Activated T-helper 2 cell treated with anti-CD3 and anti-CD28 coated beads, Interferon-gamma antibody, Interleukin-2, Interleukin-4, amounts not matched to agents 10 μg/mL and 5 μg/mL and 100 μg/mL, durations not matched to agents 14 hours and 24 hours and 36 hours (primary cell): ENCODE measurements at regions not wholly inside any gene's neighbourhood (a gene's known extent, or its start where the extent isn't known, plus 50 kb on each side); places are given as distances from the start of the nearest gene placed in this dataset.

ENCODE experiments used
- DNase-seq: peaks from one replicate; pipeline ENCODE4 v3.0.0; 2021; ENCODE audit warnings: low spot score
- H3K27ac Mint-ChIP-seq: one replicate; pipeline ENCODE4 v1.8.0; 2021; ENCODE audit warnings: mixed read lengths
- H3K27me3 Mint-ChIP-seq: one replicate; pipeline ENCODE4 v1.8.0; 2021; ENCODE audit warnings: low read depth, mixed read lengths
- H3K36me3 Mint-ChIP-seq: one replicate; pipeline ENCODE4 v1.8.0; 2021; ENCODE audit warnings: low read depth, mixed read lengths
- H3K4me1 Mint-ChIP-seq: one replicate; pipeline ENCODE4 v1.8.0; 2021; ENCODE audit warnings: low read depth, mixed read lengths
- H3K4me3 Mint-ChIP-seq: one replicate; pipeline ENCODE4 v1.8.0; 2021; ENCODE audit warnings: low read depth, mild to moderate bottlenecking, moderate library complexity, mixed read lengths
- H3K9me3 Mint-ChIP-seq: one replicate; pipeline ENCODE4 v1.8.0; 2021; ENCODE audit warnings: mixed read lengths
- intact Hi-C: fragments of 100-400 bp; cut with micrococcal nuclease; formaldehyde crosslinking; loops from one replicate; pipeline ENCODE4 v1.15.1; 2023

DNA sequence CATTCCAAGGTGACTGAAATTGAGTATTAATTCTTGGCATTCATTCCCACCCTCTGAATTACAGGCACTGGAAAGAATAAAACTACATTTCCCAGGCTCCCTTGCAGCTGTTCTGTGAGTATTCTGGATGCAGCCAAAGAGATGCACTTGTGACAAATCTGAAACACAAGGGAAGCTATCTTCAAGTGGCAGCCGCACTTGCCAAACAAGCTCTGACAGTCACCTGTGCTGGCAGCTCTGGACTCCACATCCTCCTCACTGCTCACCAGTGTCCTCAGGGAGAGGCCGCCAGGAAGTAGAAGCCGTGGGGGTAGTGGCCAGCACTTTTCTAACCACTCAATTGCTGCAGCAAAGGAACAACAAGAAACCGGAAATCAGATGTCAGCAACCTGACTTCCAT, 275.0 kb downstream of the NR2F1-AS1 start:
- intact Hi-C loops: no loop called here
- no peak for DNase-seq
- H3K4me1 Mint-ChIP-seq: no peaks in the 10 kb centered on the region
- H3K27ac Mint-ChIP-seq: no peak overlapping the region
- H3K9me3 Mint-ChIP-seq: no peaks in the 10 kb centered on the region
- no peak overlapping the region for H3K4me3 Mint-ChIP-seq
- no peaks in the 10 kb centered on the region for H3K27me3 Mint-ChIP-seq
- no peaks in the 10 kb centered on the region for H3K36me3 Mint-ChIP-seq

DNA sequence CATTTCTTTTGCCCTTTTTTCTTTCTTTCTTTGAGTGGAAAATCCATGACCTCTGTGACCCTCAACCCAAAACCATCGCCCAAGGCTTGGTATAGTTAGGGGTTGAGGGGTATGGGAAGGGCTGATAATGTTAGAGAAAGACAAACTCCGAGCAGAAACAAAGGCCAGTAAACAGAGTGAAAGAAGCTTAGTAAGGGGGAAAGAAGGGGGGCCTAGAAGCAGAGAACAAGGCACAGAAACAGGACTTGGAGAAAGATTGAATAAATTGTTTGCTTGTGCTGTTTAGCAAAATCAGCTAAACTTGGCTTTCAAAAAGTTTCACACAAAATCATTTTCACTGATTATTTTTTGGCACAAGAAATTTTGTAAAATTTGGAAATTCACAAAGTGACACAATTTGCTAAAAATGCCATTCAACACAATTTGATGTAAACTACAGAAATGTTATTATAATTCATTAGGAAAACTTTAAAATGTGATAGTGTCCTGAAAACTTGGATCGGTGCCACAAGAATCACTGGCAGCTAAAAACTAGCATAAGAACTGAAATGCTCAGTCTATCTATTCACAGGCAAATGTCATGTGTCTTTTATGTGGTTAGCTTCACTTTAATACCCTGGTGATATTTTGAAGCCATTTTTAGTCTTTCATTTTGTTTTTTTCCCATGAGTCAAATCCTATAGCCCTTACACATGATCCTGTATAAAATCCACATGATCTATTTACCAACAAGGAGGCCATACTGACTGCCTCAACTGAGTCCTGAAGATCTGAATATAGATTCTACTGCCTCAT, 276.4 kb downstream of the NR2F1-AS1 start:
- no peak for DNase-seq
- Mint-ChIP-seq H3K4me3 (no peak overlapping the region), H3K9me3 (no peaks in the 10 kb centered on the region), H3K4me1 (no peaks in the 10 kb centered on the region), H3K36me3 (no peaks in the 10 kb centered on the region), H3K27ac (no peak overlapping the region), H3K27me3 (no peaks in the 10 kb centered on the region)
- intact Hi-C loops: no loop called here

GRCh38 chr5:93303291-93303691, 277.7 kb downstream of the NR2F1-AS1 start:
- no peak for DNase-seq
- H3K27me3 Mint-ChIP-seq: no peaks in the 10 kb centered on the region
- no peak overlapping the region for H3K4me3 Mint-ChIP-seq
- H3K27ac Mint-ChIP-seq: no peak overlapping the region
- no peaks in the 10 kb centered on the region for H3K4me1 Mint-ChIP-seq
- intact Hi-C loops: no loop called here
- H3K9me3 Mint-ChIP-seq: no peaks in the 10 kb centered on the region
- no peaks in the 10 kb centered on the region for H3K36me3 Mint-ChIP-seq

GRCh38 chr5:93302711-93303110, 278.3 kb downstream of the NR2F1-AS1 start:
- H3K9me3 Mint-ChIP-seq: no peaks in the 10 kb centered on the region
- H3K36me3 Mint-ChIP-seq: no peaks in the 10 kb centered on the region
- no peak for DNase-seq
- intact Hi-C loops: no loop called here
- no peak overlapping the region for H3K27ac Mint-ChIP-seq
- no peak overlapping the region for H3K4me3 Mint-ChIP-seq
- no peaks in the 10 kb centered on the region for H3K4me1 Mint-ChIP-seq
- no peaks in the 10 kb centered on the region for H3K27me3 Mint-ChIP-seq

DNA sequence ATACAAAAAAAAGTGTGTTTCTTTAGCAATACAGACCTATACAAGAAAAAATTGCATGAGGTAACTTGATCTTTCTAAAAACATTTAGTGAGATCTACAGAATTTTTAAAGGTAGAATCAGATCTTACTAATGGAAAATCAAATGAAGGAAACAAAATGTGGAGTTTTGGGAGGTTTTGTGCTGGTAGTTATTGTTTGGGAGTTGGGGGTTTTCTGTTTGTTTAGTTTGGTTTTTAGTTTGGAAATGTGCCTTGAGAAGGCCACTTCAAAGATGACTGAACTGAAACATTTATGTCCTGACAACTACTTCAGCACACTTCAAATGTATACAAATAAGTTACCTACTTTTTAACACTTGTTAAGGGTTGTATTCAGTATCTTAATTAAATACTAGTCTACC, 280.1 kb downstream of the NR2F1-AS1 start:
- DNase-seq: no peak
- H3K9me3 Mint-ChIP-seq: no peaks in the 10 kb centered on the region
- H3K4me1 Mint-ChIP-seq: no peaks in the 10 kb centered on the region
- intact Hi-C loops: no loop called here
- H3K4me3 Mint-ChIP-seq: no peak overlapping the region
- H3K27me3 Mint-ChIP-seq: no peaks in the 10 kb centered on the region
- H3K36me3 Mint-ChIP-seq: no peaks in the 10 kb centered on the region
- no peak overlapping the region for H3K27ac Mint-ChIP-seq

DNA sequence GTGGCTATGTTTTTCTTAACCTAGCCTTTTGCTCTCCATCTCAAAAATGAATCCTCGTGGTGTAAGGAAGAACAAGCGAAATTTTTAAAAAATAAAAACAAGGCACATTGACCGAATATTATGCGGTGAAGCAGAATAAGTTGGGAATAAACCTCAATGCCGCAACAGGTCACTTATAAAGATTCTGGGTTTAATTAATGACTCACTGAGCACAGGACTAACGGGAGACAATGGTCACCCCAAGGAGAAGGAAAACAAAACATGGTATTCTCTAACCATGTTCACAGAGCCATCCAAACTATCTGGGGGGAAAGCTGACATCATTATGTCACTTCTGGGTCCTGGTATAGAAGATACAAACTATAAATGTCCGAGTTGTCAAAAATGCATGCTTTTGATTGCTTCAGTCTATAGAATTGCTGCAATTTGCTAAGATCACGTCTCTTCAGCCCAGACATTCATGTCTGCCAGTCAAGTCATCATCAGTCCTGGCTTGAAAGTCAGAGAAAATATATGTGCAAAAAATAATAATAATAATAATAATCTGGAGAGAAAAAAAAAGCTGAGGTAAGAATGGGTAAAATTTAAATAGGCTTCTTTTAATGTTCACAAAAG, 280.6 kb downstream of the NR2F1-AS1 start:
- Mint-ChIP-seq H3K36me3 (no peaks in the 10 kb centered on the region), H3K4me1 (no peaks in the 10 kb centered on the region), H3K4me3 (no peak overlapping the region), H3K9me3 (no peaks in the 10 kb centered on the region), H3K27me3 (no peaks in the 10 kb centered on the region), H3K27ac (no peak overlapping the region)
- intact Hi-C loops: no loop called here
- no peak for DNase-seq

DNA sequence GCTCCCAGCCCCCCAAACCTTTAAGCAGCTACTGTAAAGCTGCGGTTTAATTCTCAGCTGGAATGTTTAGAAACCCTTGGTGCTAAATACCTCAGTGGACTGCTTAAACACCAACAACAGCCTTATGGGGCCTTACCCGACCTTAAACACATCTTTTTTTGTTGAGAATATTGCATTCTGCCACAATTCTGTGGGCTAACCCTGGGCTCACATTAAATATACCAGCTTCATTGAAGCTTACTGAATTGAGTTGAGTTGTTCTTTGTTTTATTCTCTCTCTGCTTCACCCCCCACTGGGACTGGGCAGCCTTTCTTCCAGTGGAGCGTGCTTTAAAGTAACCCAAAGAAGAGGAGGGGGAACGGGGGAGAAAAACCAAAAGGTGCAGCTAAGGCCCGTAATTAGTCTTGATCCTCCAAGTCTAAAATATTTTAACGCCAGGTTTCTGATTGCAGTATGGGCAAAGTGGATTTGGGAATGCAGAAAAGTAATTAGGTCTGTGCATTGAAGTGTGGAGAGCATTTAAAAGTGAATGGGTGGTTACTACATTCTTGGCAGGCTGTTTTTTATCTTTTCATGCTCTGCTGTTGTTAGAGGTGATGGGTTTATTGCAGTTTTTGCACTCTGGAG, 281.2 kb downstream of the NR2F1-AS1 start:
- intact Hi-C loops: no loop called here
- Mint-ChIP-seq H3K27ac (no peak overlapping the region), H3K27me3 (no peaks in the 10 kb centered on the region), H3K4me3 (no peak overlapping the region), H3K4me1 (no peaks in the 10 kb centered on the region), H3K9me3 (no peaks in the 10 kb centered on the region), H3K36me3 (no peaks in the 10 kb centered on the region)
- DNase-seq: no peak

GRCh38 chr5:93297116-93297515, 283.9 kb downstream of the NR2F1-AS1 start:
- intact Hi-C loops: no loop called here
- no peaks in the 10 kb centered on the region for H3K9me3 Mint-ChIP-seq
- no peak for DNase-seq
- H3K36me3 Mint-ChIP-seq: no peaks in the 10 kb centered on the region
- H3K27me3 Mint-ChIP-seq: no peaks in the 10 kb centered on the region
- H3K27ac Mint-ChIP-seq: no peak overlapping the region
- H3K4me3 Mint-ChIP-seq: no peak overlapping the region
- no peaks in the 10 kb centered on the region for H3K4me1 Mint-ChIP-seq

DNA sequence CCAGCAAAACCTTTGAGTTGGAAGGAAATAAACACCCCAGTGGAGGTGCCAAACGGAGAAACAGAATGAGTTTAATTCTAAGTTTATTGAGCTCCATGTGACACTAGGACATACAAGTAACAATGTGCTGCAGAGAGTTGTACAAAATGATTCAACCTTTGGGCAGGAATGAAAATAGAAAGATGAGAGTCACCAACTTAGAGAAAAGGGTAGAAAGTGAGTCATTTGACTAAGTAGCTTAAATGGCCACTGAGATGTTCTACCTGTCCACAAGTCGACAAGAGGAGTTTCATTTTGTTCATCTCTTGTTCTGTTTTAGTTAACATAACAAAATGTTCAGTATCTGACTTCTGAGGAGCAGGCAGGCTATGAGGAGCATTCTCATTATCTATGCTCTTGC, 284.7 kb downstream of the NR2F1-AS1 start:
- DNase-seq: no peak
- intact Hi-C loops: no loop called here
- H3K9me3 Mint-ChIP-seq: no peaks in the 10 kb centered on the region
- no peaks in the 10 kb centered on the region for H3K36me3 Mint-ChIP-seq
- H3K4me1 Mint-ChIP-seq: no peaks in the 10 kb centered on the region
- no peak overlapping the region for H3K4me3 Mint-ChIP-seq
- H3K27ac Mint-ChIP-seq: no peak overlapping the region
- no peaks in the 10 kb centered on the region for H3K27me3 Mint-ChIP-seq

GRCh38 chr5:93294996-93295395, 286.0 kb downstream of the NR2F1-AS1 start:
- H3K27me3 Mint-ChIP-seq: no peaks in the 10 kb centered on the region
- H3K9me3 Mint-ChIP-seq: no peaks in the 10 kb centered on the region
- H3K4me3 Mint-ChIP-seq: no peak overlapping the region
- intact Hi-C loops: no loop called here
- DNase-seq: no peak
- H3K27ac Mint-ChIP-seq: no peak overlapping the region
- no peaks in the 10 kb centered on the region for H3K36me3 Mint-ChIP-seq
- H3K4me1 Mint-ChIP-seq: no peaks in the 10 kb centered on the region

- intact Hi-C loops: no loop called here
- Mint-ChIP-seq H3K9me3 (no peaks in the 10 kb centered on the region), H3K27me3 (no peaks in the 10 kb centered on the region), H3K36me3 (no peaks in the 10 kb centered on the region), H3K4me1 (no peaks in the 10 kb centered on the region), H3K27ac (no peak overlapping the region), H3K4me3 (no peak overlapping the region)
- DNase-seq: no peak
These were observed 286.8 kb downstream of the NR2F1-AS1 start for GRCh38 chr5:93294199-93294598.

DNA sequence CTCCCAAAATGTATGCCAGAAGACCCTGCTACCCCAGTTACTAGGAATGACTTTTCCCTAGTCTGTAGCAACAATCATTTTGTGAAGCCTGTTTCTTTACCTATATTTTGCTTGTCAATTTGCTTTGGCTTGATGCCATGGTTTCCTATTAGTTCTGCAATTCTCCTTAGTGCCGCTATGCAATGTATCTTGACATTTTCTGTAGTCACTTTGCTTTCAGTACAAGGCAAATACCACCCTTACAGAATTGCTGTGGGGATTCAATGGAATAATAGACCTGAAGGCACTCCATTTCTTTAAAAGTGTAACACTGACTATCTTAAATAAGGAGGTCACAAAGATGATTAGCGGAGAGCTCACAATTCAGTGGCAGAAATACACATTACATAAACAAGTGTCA, 291.1 kb downstream of the NR2F1-AS1 start:
- no peak for DNase-seq
- Mint-ChIP-seq H3K36me3 (no peaks in the 10 kb centered on the region), H3K4me3 (no peak overlapping the region), H3K4me1 (no peaks in the 10 kb centered on the region), H3K9me3 (peaks cover 7% of the 10 kb centered on the region), H3K27ac (no peak overlapping the region), H3K27me3 (no peaks in the 10 kb centered on the region)
- intact Hi-C loops: no loop called here

- Mint-ChIP-seq H3K4me1 (no peaks in the 10 kb centered on the region), H3K36me3 (no peaks in the 10 kb centered on the region), H3K27me3 (no peaks in the 10 kb centered on the region), H3K27ac (no peak overlapping the region), H3K9me3 (peaks cover 7% of the 10 kb centered on the region), H3K4me3 (no peak overlapping the region)
- DNase-seq: no peak
- intact Hi-C loops: no loop called here
These were observed 295.6 kb downstream of the NR2F1-AS1 start for GRCh38 chr5:93285461-93285860.
